ENCODE measurements at regions not wholly inside any gene's neighbourhood (a gene's known extent, or its start where the extent isn't known, plus 50 kb on each side); places are given as distances from the start of the nearest gene placed in this dataset.

DNA sequence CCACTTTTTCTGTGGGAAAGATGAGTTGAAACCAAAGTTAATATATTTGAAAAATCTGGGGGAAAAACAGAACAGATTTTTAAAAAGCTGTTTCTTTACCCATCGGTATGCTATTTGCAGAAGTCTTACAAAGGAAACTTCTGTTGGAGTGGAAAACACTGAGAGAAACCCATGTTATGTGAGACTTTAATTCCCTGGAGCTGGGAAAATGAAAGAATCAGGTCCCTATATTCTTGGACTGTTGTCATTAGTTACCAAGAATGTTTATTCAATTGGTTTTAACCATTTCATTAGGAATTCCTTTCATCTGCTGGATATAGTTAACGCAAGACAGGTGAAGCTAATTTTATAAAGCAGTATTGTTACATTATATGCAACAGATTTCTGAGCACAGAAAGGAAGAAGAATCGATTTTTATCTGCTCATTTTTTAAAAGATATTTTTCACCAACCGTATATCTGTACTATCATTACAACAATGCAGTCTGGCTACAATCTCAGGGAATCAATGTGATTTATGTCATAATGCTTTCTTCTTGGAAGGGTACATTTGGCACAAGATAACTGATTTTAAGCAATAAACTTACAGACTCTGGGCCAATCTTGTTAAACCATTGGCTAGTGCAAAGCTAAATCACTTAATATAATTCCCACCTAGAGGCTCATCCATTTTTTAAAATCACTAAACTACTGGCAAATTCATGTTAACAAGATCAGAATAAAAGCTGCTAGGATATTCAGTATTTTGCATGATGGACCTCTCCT is 170.0 kb downstream of the MOXD1 start:
- Mint-ChIP-seq H3K4me3 (no peak overlapping the region), H3K27ac (ENCODE audit: unreplicated experiment) (no peak overlapping the region), H3K4me1 (no peaks in the 10 kb centered on the region), H3K36me3 (ENCODE audit: low read depth) (peaks cover 4% of the 10 kb centered on the region), H3K9me3 (no peaks in the 10 kb centered on the region), H3K27me3 (ENCODE audit: low read depth) (no peaks in the 10 kb centered on the region)
- DNase-seq (ENCODE audit: low read depth, low spot score), result no peak
- TF ChIP-seq CTCF (conservative IDR thresholded peaks at IDR 0.05), result no peak

- DNase-seq (ENCODE audit: low read depth, low spot score), result no peak
- Mint-ChIP-seq H3K4me1 (no peaks in the 10 kb centered on the region), H3K36me3 (ENCODE audit: low read depth) (peaks cover 11% of the 10 kb centered on the region), H3K4me3 (no peak overlapping the region), H3K27me3 (ENCODE audit: low read depth) (no peaks in the 10 kb centered on the region), H3K9me3 (peaks cover 7% of the 10 kb centered on the region), H3K27ac (ENCODE audit: unreplicated experiment) (no peak overlapping the region)
- no peak for TF ChIP-seq CTCF (conservative IDR thresholded peaks at IDR 0.05)
These were observed 172.4 kb downstream of the MOXD1 start for GRCh38 chr6:132228894-132229293.

DNA sequence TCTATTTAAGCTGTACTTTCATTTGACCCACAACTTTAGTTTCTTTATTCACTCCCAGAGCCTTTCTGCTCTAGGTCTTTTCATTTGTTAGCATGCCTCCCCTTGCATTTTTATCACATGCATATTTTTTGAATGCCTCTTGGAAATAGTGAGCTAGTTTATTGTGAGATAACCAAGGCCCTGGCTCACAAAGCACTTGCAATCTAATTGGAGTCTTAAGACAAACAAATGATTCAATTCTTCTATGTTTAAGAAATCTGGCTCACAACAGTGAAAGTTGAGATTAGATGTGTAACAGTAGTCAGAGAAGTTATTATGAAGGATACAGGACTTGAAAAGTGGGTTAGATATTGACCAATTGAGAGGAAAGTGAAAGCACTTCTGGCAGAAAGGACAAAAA is 173.4 kb downstream of the MOXD1 start:
- H3K27ac Mint-ChIP-seq (ENCODE audit: unreplicated experiment), result no peak overlapping the region
- TF ChIP-seq CTCF (conservative IDR thresholded peaks at IDR 0.05), result no peak
- no peaks in the 10 kb centered on the region for H3K27me3 Mint-ChIP-seq (ENCODE audit: low read depth)
- H3K4me3 Mint-ChIP-seq, result no peak overlapping the region
- DNase-seq (ENCODE audit: low read depth, low spot score), result no peak
- H3K4me1 Mint-ChIP-seq, result no peaks in the 10 kb centered on the region
- peaks cover 9% of the 10 kb centered on the region for H3K9me3 Mint-ChIP-seq
- peaks cover 11% of the 10 kb centered on the region for H3K36me3 Mint-ChIP-seq (ENCODE audit: low read depth)

GRCh38 chr6:132224943-132225342 is 176.3 kb downstream of the MOXD1 start:
- H3K27ac Mint-ChIP-seq (ENCODE audit: unreplicated experiment), result no peak overlapping the region
- no peak for DNase-seq (ENCODE audit: low read depth, low spot score)
- peaks cover 11% of the 10 kb centered on the region for H3K36me3 Mint-ChIP-seq (ENCODE audit: low read depth)
- H3K27me3 Mint-ChIP-seq (ENCODE audit: low read depth), result no peaks in the 10 kb centered on the region
- H3K4me3 Mint-ChIP-seq, result no peak overlapping the region
- no peaks in the 10 kb centered on the region for H3K4me1 Mint-ChIP-seq
- H3K9me3 Mint-ChIP-seq, result peaks cover 9% of the 10 kb centered on the region
- TF ChIP-seq CTCF (conservative IDR thresholded peaks at IDR 0.05), result no peak

- Mint-ChIP-seq H3K27ac (ENCODE audit: unreplicated experiment) (no peak overlapping the region), H3K9me3 (peaks cover 6% of the 10 kb centered on the region), H3K36me3 (ENCODE audit: low read depth) (peaks cover 3% of the 10 kb centered on the region), H3K4me1 (no peaks in the 10 kb centered on the region), H3K27me3 (ENCODE audit: low read depth) (no peaks in the 10 kb centered on the region), H3K4me3 (no peak overlapping the region)
- TF ChIP-seq CTCF (conservative IDR thresholded peaks at IDR 0.05), result no peak
- no peak for DNase-seq (ENCODE audit: low read depth, low spot score)
These were observed 180.5 kb downstream of the MOXD1 start for GRCh38 chr6:132220800-132221199.

Measured in neural crest cell (in vitro differentiated cells).